Ishikawa (cell line): ENCODE measurements at regions not wholly inside any gene's neighbourhood (a gene's known extent, or its start where the extent isn't known, plus 50 kb on each side); places are given as distances from the start of the nearest gene placed in this dataset.

Experiments
- CEBPB ChIP-seq: IDR thresholded peaks from 2 replicates; pipeline ENCODE4 v1.6.1; 2012
- CREB1 ChIP-seq: IDR thresholded peaks from 2 replicates; pipeline ENCODE4 v1.6.1; 2012; ENCODE audit warnings: low read depth
- EGR1 ChIP-seq: IDR thresholded peaks from 2 replicates; pipeline ENCODE4 v1.6.1; 2012
- EP300 ChIP-seq: IDR thresholded peaks from 2 replicates; pipeline ENCODE4 v1.6.1; 2012; ENCODE audit warnings: borderline replicate concordance
- FOXM1 ChIP-seq: IDR thresholded peaks from 2 replicates; pipeline ENCODE4 v1.6.1; 2012; ENCODE audit warnings: low read depth, borderline replicate concordance
- MAX ChIP-seq: IDR thresholded peaks from 2 replicates; pipeline ENCODE4 v1.6.1; 2012
- NFIC ChIP-seq: IDR thresholded peaks from 2 replicates; pipeline ENCODE4 v1.6.1; 2012
- RAD21 ChIP-seq: IDR thresholded peaks from 2 replicates; pipeline ENCODE4 v1.6.1; 2012; ENCODE audit warnings: low read depth
- REST ChIP-seq: IDR thresholded peaks from 2 replicates; pipeline ENCODE4 v1.6.1; 2012; ENCODE audit warnings: low read depth, mild to moderate bottlenecking
- TAF1 ChIP-seq: IDR thresholded peaks from 2 replicates; pipeline ENCODE4 v1.6.1; 2012; ENCODE audit warnings: low read depth, mild to moderate bottlenecking
- TCF12 ChIP-seq: IDR thresholded peaks from 2 replicates; pipeline ENCODE4 v1.6.1; 2012; ENCODE audit warnings: low read depth
- TEAD4 ChIP-seq: IDR thresholded peaks from 2 replicates; pipeline ENCODE4 v1.6.1; 2012
- USF1 ChIP-seq: IDR thresholded peaks from 2 replicates; pipeline ENCODE4 v1.6.1; 2012
- YY1 ChIP-seq: IDR thresholded peaks from 2 replicates; pipeline ENCODE4 v1.6.1; 2012; ENCODE audit warnings: low read depth
- ZBTB7A ChIP-seq: IDR thresholded peaks from 2 replicates; pipeline ENCODE4 v1.6.1; 2012; ENCODE audit warnings: low read depth

- TF ChIP-seq TCF12 (no peak), ZBTB7A (no peak), EP300 (no peak), NFIC (no peak), YY1 (no peak), REST (no peak), MAX (no peak), EGR1 (no peak), FOXM1 (no peak), TEAD4 (no peak), CEBPB (no peak)
Observed at GRCh38 chr4:23144707-23145106, 452.0 kb downstream of the GBA3 start.

GRCh38 chr4:23135792-23136645 lies 443.3 kb downstream of the GBA3 start:
- no peak for TF ChIP-seq EGR1
- TF ChIP-seq RAD21 = peak; percentile 69
- TF ChIP-seq TCF12 = no peak
- TF ChIP-seq TAF1 = no peak
- no peak for TF ChIP-seq USF1
- TF ChIP-seq EP300 = no peak

GRCh38 chr4:23134331-23134730 lies 441.6 kb downstream of the GBA3 start:
- no peak for TF ChIP-seq YY1
- TF ChIP-seq EP300 = no peak
- TF ChIP-seq EGR1 = no peak
- no peak for TF ChIP-seq FOXM1
- no peak for TF ChIP-seq REST
- TF ChIP-seq RAD21 = no peak
- TF ChIP-seq NFIC = no peak
- TF ChIP-seq MAX = no peak
- TF ChIP-seq CREB1 = no peak
- TF ChIP-seq TEAD4 = no peak
- TF ChIP-seq TCF12 = no peak
- TF ChIP-seq TAF1 = no peak
- no peak for TF ChIP-seq CEBPB
- TF ChIP-seq USF1 = no peak
- no peak for TF ChIP-seq ZBTB7A

GRCh38 chr4:23130845-23131244 lies 438.1 kb downstream of the GBA3 start:
- TF ChIP-seq CREB1 (no peak), MAX (no peak), FOXM1 (no peak)

- TF ChIP-seq MAX (no peak), EP300 (no peak), FOXM1 (no peak), TCF12 (no peak), YY1 (no peak), TEAD4 (no peak), TAF1 (no peak)
Observed at GRCh38 chr4:23125118-23125517, 432.4 kb downstream of the GBA3 start.
